Activated CD8-positive, alpha-beta memory T cell treated with anti-CD3 and anti-CD28 coated beads for 24 hours (primary cell): ENCODE measurements at regions not wholly inside any gene's neighbourhood (a gene's known extent, or its start where the extent isn't known, plus 50 kb on each side); places are given as distances from the start of the nearest gene placed in this dataset.
"Not testable (repeated sequence)": the region's sequence is repeated elsewhere in the genome, so short reads cannot be mapped to it uniquely, and the experiment has no call there.

ENCODE experiments used
- DNase-seq: peaks from one replicate; pipeline ENCODE4 v3.0.0-alpha.2; 2020

- DNase-seq = no peak
These were observed 392.8 kb upstream of the ACVR2A start for GRCh38 chr2:147451902-147452515.

GRCh38 chr2:147450661-147451510, 393.9 kb upstream of the ACVR2A start:
- DNase-seq = no peak

DNA sequence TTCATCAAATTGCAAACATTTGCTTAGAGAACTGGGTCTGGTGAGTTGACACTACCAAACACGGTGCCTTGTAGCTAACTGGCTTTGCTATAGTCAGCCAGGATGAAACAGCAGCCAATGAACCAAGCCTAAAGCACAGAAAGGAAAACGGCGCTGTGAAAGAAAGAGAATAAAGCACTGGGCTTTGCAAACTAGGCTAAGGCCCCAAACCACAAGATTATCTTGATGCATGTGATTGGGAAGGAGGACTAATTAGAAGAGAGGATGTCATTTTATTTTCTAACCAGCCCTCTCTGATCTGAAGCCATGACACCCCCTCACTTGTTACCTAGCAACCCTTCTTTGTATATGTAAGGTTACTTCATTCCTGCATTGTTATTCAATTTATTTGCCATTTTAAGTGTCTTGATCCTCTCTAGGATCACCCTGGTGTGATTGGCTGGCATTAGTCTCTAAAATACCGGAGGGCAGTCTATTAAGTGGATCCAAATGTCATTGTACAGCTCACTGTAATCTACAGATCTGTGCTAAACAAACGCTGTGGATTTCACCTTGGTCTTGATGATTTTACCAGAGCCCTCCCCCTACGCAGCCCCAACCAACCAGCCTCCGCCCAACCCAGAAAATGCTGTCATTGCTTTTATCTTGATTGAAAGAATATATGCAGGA, 395.4 kb upstream of the ACVR2A start:
- DNase-seq = no peak

DNA sequence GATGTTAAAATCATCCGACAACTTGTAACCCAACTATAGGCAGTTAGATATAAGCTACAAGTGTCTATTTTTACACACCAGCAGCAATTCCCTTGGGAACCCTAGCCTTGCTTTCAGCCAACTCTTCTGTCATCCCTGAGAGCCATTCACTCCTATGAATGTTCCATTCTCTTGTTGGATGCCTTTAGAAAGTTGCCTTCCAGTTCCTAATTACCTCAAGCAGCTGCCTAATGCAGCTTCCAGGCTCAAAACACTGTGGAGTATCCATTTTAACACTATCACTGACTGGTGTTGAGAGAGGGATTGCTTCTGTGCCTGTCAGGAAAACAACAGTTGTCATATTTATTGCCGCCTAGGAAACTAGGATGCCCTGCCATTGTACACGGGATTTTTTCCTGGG, 402.0 kb upstream of the ACVR2A start:
- DNase-seq = no peak

- DNase-seq = no peak
These were observed 403.6 kb upstream of the ACVR2A start for GRCh38 chr2:147441182-147441581.

DNA sequence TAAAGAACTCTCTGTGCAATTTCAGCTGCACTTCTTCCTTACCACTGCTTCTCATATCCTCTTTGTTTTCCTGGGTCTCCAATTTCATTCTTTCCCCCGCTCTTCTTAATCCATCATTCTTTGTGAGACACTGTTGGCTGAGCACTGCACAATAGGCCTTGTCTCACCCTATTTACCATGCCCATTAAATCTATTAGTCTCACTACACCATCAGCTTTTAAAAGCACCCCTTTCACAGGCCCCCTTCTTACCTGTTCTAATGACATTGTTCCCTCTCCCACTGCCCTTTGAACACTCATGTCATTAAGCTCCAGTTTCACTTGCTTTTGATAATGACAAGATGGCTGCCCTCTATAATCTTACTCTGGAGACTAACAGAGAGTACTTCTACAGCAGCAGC, 404.1 kb upstream of the ACVR2A start:
- no peak for DNase-seq

- DNase-seq = no peak
These were observed 404.8 kb upstream of the ACVR2A start for GRCh38 chr2:147439986-147440385.

DNA sequence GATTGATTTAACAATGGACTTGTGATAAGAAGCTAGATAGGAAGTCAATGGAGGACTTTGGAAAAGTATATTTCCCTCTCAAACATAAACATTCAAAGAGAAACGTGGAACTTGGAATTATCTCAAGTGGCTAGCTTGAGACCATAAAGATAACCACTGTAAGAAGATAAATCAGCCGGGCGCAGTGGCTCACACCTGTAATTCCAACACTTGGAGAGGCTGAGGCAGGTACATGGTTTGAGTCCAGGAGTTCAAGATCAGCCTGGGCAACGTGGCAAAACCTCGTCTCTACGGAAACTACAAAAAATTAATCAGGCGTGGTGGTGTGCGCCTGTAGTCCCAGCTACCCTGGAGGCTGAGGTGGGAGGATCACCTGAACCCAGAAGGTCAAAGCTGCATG, 405.9 kb upstream of the ACVR2A start:
- no peak for DNase-seq

DNA sequence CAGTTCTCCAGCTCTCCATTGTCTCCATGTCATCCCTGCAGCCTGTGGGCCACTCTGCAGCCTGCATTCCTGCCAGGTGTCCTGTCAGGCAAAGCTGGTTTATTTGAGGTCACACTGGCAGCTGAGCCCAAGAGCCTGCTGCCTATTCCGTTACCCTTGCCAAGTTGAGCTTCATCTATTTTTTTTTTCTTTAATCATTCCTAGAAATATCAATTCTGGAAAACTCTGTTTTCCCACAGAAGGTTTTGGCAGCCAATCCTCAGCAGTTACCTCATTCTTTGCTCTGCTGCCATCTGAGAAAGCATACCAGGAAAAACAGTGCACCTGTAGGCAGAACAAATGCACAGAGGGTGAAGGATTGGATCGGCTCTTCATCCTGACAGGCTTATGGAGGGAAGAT, 411.0 kb upstream of the ACVR2A start:
- DNase-seq = no peak

GRCh38 chr2:147430408-147430807, 414.4 kb upstream of the ACVR2A start:
- DNase-seq = no peak

GRCh38 chr2:147428120-147428747, 416.6 kb upstream of the ACVR2A start:
- DNase-seq = no peak

- no peak for DNase-seq
These were observed 419.3 kb upstream of the ACVR2A start for GRCh38 chr2:147425437-147426029.

DNA sequence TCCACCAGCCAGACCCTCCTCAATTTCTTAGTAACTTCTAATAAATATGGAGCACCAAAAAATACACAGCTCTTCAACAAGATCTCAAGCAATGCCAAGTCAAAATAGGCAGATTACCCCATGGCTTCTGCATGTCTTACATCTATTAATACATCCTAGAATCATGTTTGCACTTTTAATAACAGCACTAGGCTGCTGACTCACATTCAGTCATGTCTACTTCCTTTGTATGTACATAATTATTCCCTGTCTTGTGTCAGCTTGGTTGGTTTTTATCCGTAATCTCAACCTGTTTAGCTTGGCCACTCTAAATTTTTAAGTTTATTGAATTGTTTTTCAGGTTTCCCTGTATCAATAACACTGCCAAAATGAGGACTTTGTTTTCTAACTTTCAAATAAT, 420.1 kb upstream of the ACVR2A start:
- DNase-seq = no peak

DNA sequence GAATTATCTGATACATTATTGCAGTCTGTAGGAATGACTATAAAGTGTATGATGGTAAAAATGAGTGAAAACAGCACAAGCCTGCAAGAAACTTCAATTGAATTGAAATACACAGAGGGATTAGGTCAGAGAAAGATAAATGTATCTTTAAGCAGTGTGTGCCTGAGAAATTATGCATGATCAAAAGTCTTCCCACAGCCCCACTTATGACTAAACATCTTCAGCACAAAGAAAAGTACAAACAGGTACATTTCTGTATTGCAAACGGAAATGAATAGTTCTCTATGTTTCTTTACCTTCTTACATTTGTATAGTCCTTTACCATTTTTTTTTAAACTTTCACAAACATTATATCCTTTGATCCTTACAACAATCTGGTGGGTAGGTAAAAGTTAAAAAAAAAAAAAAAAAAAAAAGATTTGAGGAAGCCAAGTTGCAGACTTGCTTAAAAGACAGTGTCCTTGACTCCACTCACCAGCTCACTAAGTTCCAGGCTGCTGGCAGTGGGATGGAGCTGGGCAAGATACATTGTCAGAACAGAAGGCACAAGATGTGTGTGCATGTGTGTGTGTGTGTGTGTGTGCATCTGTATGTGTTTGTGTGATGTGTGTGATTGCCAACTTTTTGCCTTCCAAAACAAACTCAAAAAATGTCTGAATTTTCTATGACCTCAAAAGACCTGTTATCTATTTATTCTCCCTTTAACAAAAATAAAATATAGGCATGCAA, 423.7 kb upstream of the ACVR2A start:
- DNase-seq = no peak

GRCh38 chr2:147420517-147420916, 424.3 kb upstream of the ACVR2A start:
- no peak for DNase-seq

GRCh38 chr2:147416099-147416498, 428.7 kb upstream of the ACVR2A start:
- no peak for DNase-seq

- not testable (repeated sequence) for DNase-seq
These were observed 430.2 kb upstream of the ACVR2A start for GRCh38 chr2:147414656-147415055.

GRCh38 chr2:147408357-147408756, 436.5 kb upstream of the ACVR2A start:
- no peak for DNase-seq

DNA sequence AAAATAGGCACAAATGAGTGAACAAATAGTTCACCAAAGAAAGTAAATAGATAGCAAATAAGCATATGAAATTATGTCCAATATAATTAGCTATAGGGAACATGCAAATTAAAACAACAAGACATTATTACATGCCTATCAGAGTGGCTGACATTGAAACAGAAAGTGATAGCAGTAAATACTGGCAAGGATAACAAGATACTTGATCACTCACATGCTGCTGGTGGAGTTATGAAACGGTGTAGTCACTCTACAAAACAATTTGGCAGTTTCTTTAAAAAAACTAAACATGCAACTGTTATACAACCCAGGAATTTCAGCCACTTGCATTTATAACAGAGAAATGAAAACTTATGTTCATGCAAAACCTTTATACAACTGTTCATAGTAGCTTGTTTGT, 439.2 kb upstream of the ACVR2A start:
- DNase-seq = no peak

- no peak for DNase-seq
These were observed 445.8 kb upstream of the ACVR2A start for GRCh38 chr2:147398996-147399395.

DNA sequence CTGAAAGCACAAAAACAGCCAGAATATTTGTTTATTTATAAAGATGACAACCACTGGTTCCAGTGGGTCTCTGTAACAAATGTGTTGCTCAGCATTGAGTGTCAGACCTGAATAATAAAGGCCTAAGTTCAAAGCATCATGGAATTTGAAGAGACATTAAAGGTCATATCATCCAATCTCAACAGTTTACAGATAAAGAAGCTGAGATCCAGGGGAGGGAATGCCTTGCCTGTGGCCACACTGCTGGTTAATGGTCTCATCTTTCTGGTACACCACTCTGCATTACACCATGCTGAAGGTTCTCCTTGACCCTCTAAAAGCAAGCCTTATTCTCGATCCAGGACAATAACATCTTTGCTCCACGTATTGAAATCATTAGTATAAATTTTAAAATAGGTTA, 446.5 kb upstream of the ACVR2A start:
- DNase-seq = no peak

GRCh38 chr2:147396890-147397289, 447.9 kb upstream of the ACVR2A start:
- DNase-seq = no peak
